Stomach (tissue), 8 donors: ENCODE measurements at regions not wholly inside any gene's neighbourhood (a gene's known extent, or its start where the extent isn't known, plus 50 kb on each side); places are given as distances from the start of the nearest gene placed in this dataset.

Source experiments
- DNase-seq, 2 donors: peaks; one replicate each; pipeline versions ENCODE4 v3.0.0 to v3.0.0-alpha.2; 2013 to 2019
- H3K27ac ChIP-seq, 5 donors: fragments of 200-600 bp in 4 of 5; sonication (generic) in 4 of 5; one replicate each; pipeline ENCODE4 v1.5.1; 2013 to 2019; ENCODE audit warnings: mild to moderate bottlenecking in 1 of 5, moderate library complexity in 1 of 5
- H3K27me3 ChIP-seq, 3 donors: fragments of 200-600 bp; sonication (generic); one replicate each; pipeline ENCODE4 v1.5.1; 2017 to 2019; ENCODE audit warnings: mixed run types in 1 of 3
- H3K36me3 ChIP-seq, 4 donors: fragments of 200-600 bp; sonication (generic); 1 replicate in 3 of 4; 2 replicates in 1 of 4; pipeline ENCODE4 v1.5.1; 2016 to 2019
- H3K4me1 ChIP-seq, 4 donors: fragments of 200-600 bp; sonication (generic); one replicate each; pipeline ENCODE4 v1.5.1; 2016 to 2019
- H3K4me3 ChIP-seq, 4 donors: fragments of 200-600 bp; sonication (generic) in 3 of 4; one replicate each; pipeline ENCODE4 v1.5.1; 2016 to 2019; ENCODE audit warnings: mild to moderate bottlenecking in 1 of 4
- H3K9me3 ChIP-seq, 4 donors: fragments of 200-600 bp; sonication (generic); one replicate each; pipeline ENCODE4 v1.5.1; 2016 to 2019
- EP300 ChIP-seq: sonication (generic); formaldehyde crosslinking; IDR thresholded peaks from one replicate; pipeline ENCODE4 v1.6.1; 2017; ENCODE audit warnings: antibody characterized with exemption
- POLR2A ChIP-seq, 4 donors: fragments of 450-650 bp; IDR thresholded peaks; one replicate each; pipeline ENCODE4 v1.6.1; 2016; ENCODE audit warnings: antibody characterized with exemption in 4 of 4, control low read depth in 2 of 4, mild to moderate bottlenecking in 1 of 4, moderate library complexity in 1 of 4
- POLR2AphosphoS5 ChIP-seq, 3 donors: sonication (generic); formaldehyde crosslinking; IDR thresholded peaks; one replicate each; pipeline ENCODE4 v1.6.1; 2016; ENCODE audit warnings: antibody characterized with exemption in 3 of 3
- WGBS, 5 donors: extraction: QIAGEN DNeasy Blood & Tissue Kit in 3 of 5; methylation state at CpG; one replicate each; pipeline versions ENCODE4 v1.1.5 to v1.1.7; 2013 to 2018; 5-methylcytosine and 5-hydroxymethylcytosine counted together
- intact Hi-C: fragments of 100-400 bp; cut with DNase I; formaldehyde crosslinking; loops from one replicate; pipeline ENCODE4 v1.15.1; 2023; ENCODE audit warnings: low total_unique reads
- TF ChIP-seq, protein P1 (sequence below), 7 experiments: fragments of 450-650 bp in 4 of 7; fragments of 200-600 bp in 3 of 7; sonication (generic) in 3 of 7; IDR thresholded peaks; one replicate each; pipeline ENCODE4 v1.5.1; 2016 to 2019; ENCODE audit warnings: antibody characterized with exemption in 7 of 7, control low read depth in 2 of 7, mild to moderate bottlenecking in 1 of 7
- donor health status: healthy with polysubstance abuse.
- donor health status: Bipolar disorder and iron deficiency.
- donor health status: healthy.

DNA sequence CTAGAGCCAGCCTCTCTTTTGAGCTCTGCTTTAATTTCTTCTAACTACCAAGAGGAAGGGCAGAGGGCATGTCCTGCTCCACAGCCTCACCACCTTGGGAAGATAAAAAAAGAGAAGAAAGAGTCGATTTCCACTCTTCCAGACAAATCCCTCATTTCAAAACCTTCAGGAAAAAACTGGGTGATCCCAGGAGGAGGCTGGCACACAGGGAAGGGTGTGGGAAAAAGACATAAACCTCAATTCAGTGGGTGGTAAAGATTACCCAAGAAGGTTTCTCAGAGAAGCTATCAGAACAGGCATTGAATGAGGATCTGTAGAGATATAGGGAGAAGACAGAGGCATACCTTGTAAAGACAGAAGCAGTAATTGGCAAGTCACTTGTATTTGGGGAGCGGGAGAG, 79.9 kb upstream of the CRHR1 start:
- intact Hi-C loops: no loop called here
- TF ChIP-seq POLR2AphosphoS5 (IDR thresholded peaks at IDR 0.05) (no peak), EP300 (no peak), POLR2A (IDR thresholded peaks at IDR 0.05) (no peak)
- TF ChIP-seq, protein P1, sequence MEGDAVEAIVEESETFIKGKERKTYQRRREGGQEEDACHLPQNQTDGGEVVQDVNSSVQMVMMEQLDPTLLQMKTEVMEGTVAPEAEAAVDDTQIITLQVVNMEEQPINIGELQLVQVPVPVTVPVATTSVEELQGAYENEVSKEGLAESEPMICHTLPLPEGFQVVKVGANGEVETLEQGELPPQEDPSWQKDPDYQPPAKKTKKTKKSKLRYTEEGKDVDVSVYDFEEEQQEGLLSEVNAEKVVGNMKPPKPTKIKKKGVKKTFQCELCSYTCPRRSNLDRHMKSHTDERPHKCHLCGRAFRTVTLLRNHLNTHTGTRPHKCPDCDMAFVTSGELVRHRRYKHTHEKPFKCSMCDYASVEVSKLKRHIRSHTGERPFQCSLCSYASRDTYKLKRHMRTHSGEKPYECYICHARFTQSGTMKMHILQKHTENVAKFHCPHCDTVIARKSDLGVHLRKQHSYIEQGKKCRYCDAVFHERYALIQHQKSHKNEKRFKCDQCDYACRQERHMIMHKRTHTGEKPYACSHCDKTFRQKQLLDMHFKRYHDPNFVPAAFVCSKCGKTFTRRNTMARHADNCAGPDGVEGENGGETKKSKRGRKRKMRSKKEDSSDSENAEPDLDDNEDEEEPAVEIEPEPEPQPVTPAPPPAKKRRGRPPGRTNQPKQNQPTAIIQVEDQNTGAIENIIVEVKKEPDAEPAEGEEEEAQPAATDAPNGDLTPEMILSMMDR (IDR thresholded peaks at IDR 0.05): no peak
- Histone ChIP-seq H3K27ac (no peak overlapping the region), H3K9me3 (no peaks in the 10 kb centered on the region), H3K4me3 (no peak overlapping the region), H3K36me3 (no peaks in the 10 kb centered on the region), H3K27me3 (peaks cover 0 to 77% (median 8%) of the 10 kb centered on the region in 3 donors), H3K4me1 (peaks cover 0 to 8% (median 0%) of the 10 kb centered on the region in 4 donors)
- 47 to 54% (median 50%) methylated on average over 2 of the region's 2 CpGs for WGBS, 5 donors
- DNase-seq: no peak

DNA sequence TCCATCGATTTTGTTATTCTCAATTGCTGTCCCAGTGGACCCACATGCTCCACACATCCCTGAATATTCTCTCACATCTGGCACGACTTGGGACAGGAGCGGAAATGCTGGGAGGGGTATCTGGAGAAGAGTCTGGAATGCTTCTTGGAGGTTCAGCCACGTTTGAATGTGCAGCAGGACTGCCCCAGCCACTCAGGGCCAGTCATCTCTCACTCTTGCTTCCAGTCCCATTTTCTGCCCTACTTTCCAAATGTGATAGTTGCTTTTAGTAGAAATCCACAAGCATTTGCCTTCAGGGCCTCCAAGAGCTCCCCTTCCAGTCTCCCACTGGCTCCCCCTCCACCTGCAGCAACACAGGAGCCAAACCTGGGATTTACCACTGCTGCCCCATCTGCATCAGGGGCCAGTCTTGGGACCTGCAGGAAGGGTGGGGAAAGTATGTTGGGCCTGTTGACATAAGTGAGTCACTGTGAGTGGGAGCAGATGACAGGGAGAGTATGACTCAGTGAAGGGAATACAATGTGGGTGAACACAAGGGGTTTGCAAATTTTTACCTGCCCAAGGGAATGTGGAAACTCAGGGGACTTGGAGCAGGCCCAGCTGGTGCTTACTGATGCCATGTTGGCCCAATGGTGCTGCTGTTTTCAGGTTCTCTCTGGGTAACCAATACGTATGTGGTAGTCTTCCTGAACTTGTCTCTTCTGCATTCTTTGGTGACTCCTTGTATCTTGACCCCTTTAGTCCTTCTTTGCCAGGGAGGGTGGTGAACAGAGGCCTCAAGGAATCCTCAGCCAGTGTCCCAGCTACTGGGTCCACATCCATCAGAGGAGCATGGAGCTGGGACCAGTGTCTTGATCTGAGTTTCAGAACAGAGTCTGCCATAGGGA, 78.8 kb upstream of the CRHR1 start:
- WGBS, 5 donors: 51 to 63% (median 53%) methylated on average over 5 of the region's 5 CpGs

DNA sequence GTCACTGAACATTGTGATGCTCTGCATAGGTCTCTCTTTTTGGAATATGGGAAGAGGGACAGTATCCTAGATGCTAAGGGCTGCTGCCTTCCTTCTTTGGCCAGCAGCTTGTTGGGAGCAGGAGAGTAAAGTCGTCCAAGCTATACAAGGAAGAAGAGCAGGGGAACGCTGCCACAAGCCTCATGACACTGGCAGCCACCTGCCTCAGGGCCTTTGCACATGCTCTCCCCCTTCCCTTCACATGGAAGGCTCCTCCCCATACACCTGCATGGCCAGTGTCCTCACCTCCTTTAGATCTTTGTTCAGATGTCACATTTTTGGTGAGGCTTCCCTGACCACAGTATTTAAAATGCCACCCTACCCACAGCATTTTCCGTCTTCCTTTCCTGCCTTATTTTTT, 78.1 kb upstream of the CRHR1 start:
- intact Hi-C loops: no loop called here
- TF ChIP-seq EP300: no peak
- no peak for TF ChIP-seq POLR2AphosphoS5 (IDR thresholded peaks at IDR 0.05)
- TF ChIP-seq, protein P1 (IDR thresholded peaks at IDR 0.05): no peak
- TF ChIP-seq POLR2A (IDR thresholded peaks at IDR 0.05): no peak
- Histone ChIP-seq H3K27me3 (peaks cover 0 to 72% (median 5%) of the 10 kb centered on the region in 3 donors), H3K27ac (no peak overlapping the region), H3K4me1 (peaks cover 0 to 8% (median 0%) of the 10 kb centered on the region in 4 donors), H3K4me3 (no peak overlapping the region), H3K9me3 (no peaks in the 10 kb centered on the region), H3K36me3 (no peaks in the 10 kb centered on the region)
- 62 to 80% (median 73%) methylated on average over 3 of the region's 3 CpGs for WGBS, 5 donors
- DNase-seq: no peak

More for the DNA sequence above, 78.8 kb upstream of the CRHR1 start:
- Histone ChIP-seq H3K27ac (no peak overlapping the region), H3K27me3 (peaks cover 0 to 72% (median 8%) of the 10 kb centered on the region in 3 donors), H3K4me1 (peaks cover 0 to 8% (median 0%) of the 10 kb centered on the region in 4 donors), H3K4me3 (no peak overlapping the region), H3K9me3 (no peaks in the 10 kb centered on the region), H3K36me3 (no peaks in the 10 kb centered on the region)
- intact Hi-C loops: no loop called here
- DNase-seq: peak in 1 of 2 donors; percentile 59
- TF ChIP-seq POLR2AphosphoS5 (IDR thresholded peaks at IDR 0.05) (no peak), EP300 (no peak), POLR2A (IDR thresholded peaks at IDR 0.05) (no peak)
- TF ChIP-seq, protein P1 (IDR thresholded peaks at IDR 0.05): no peak

DNA sequence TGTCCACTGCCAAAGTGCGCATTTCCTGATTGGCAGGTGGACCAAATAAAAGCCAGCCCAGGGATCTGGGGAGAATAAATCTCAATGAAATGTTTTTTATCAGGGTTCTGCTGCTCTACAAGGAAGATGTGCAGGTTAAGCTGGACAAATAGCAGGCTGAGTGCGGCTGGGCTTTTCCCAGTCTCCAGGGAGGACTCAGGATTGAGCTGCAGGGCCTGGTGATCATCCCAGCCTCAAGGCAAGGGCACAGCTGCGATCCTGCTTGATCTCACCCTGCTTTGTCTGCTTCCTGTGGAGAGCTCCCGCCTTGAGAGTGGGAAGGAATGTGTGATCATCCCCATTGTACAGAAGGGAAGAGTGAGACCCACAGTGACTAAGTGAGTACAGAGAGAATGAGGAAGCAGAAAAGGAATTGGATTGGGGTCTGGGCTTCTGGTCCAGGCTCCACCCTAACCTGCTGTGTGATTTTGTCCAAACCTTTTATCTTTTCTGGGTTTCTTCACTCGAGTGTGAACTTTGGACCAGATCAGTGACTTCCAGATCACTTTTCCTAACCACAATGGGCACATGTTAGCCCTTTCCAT, 75.3 kb upstream of the CRHR1 start:
- intact Hi-C loops: no loop called here
- DNase-seq: no peak
- peaks cover 0 to 8% (median 0%) of the 10 kb centered on the region in 4 donors for H3K4me1 ChIP-seq
- no peaks in the 10 kb centered on the region for H3K9me3 ChIP-seq
- H3K27me3 ChIP-seq: peaks cover 0 to 70% (median 0%) of the 10 kb centered on the region in 3 donors
- H3K27ac ChIP-seq: no peak overlapping the region
- H3K4me3 ChIP-seq: no peak overlapping the region
- no peaks in the 10 kb centered on the region for H3K36me3 ChIP-seq
- WGBS, 5 donors: 64 to 71% (median 70%) methylated on average over 5 of the region's 5 CpGs
- TF ChIP-seq POLR2A (IDR thresholded peaks at IDR 0.05) (no peak), POLR2AphosphoS5 (IDR thresholded peaks at IDR 0.05) (no peak), EP300 (no peak)
- TF ChIP-seq, protein P1 (IDR thresholded peaks at IDR 0.05): no peak
